CD4-positive, alpha-beta memory T cell (primary cell): ENCODE measurements at regions not wholly inside any gene's neighbourhood (a gene's known extent, or its start where the extent isn't known, plus 50 kb on each side); places are given as distances from the start of the nearest gene placed in this dataset.

Experiments
- CTCF ChIA-PET: fragments of 350-600 bp; sonication (Branson Sonifier 250); formaldehyde crosslinking; loops from one replicate; lab custom pipeline; 2021; ENCODE audit warnings: inconsistent platforms; ENCODE audit not compliant: partially characterized antibody; lab: Charles Lee
- POLR2A ChIA-PET: fragments of 350-600 bp; sonication (Branson Sonifier 250); formaldehyde crosslinking; loops from one replicate; lab custom pipeline; 2021; ENCODE audit not compliant: partially characterized antibody; lab: Charles Lee
- DNase-seq, 5 donors: peaks; one replicate each; pipeline versions ENCODE4 v3.0.0 to v3.0.0-alpha.2; 2020 to 2022; ENCODE audit warnings: mixed read lengths in 1 of 5
- H3K27ac ChIP-seq: one replicate; pipeline ENCODE4 v1.7.0; 2013; ENCODE audit warnings: low read depth, low read length
- H3K27me3 ChIP-seq: 2 replicates; pipeline ENCODE4 v1.7.0; 2013; ENCODE audit warnings: mild to moderate bottlenecking, low read length, moderate library complexity; ENCODE audit not compliant: insufficient read depth
- H3K36me3 ChIP-seq: 2 replicates; pipeline ENCODE4 v1.7.0; 2013; ENCODE audit warnings: mild to moderate bottlenecking, low read length, moderate library complexity; ENCODE audit not compliant: insufficient read depth
- H3K4me1 ChIP-seq: 2 replicates; pipeline ENCODE4 v1.7.0; 2013; ENCODE audit warnings: mild to moderate bottlenecking, low read length, moderate library complexity; ENCODE audit not compliant: insufficient read depth
- H3K4me3 ChIP-seq, 2 donors: one replicate each; pipeline ENCODE4 v1.7.0; 2013; ENCODE audit warnings: low read length in 2 of 2, mild to moderate bottlenecking in 1 of 2
- H3K9me3 ChIP-seq, 2 donors: one replicate each; pipeline ENCODE4 v1.7.0; 2013; ENCODE audit warnings: low read length in 2 of 2, control low read depth in 1 of 2; ENCODE audit not compliant: control insufficient read depth in 1 of 2
- H3K27ac Mint-ChIP-seq, 7 donors: one replicate each; pipeline ENCODE4 v1.8.0; 2020 to 2021; ENCODE audit warnings: mixed read lengths in 7 of 7, mild to moderate bottlenecking in 6 of 7, inconsistent platforms in 3 of 7, moderate library complexity in 3 of 7
- H3K27me3 Mint-ChIP-seq, 2 donors: one replicate each; pipeline ENCODE4 v1.8.0; 2020 to 2021; ENCODE audit warnings: mixed read lengths in 2 of 2
- H3K36me3 Mint-ChIP-seq, 2 donors: one replicate each; pipeline ENCODE4 v1.8.0; 2020 to 2021; ENCODE audit warnings: mixed read lengths in 2 of 2, inconsistent platforms in 1 of 2, mild to moderate bottlenecking in 1 of 2
- H3K4me1 Mint-ChIP-seq, 4 donors: one replicate each; pipeline ENCODE4 v1.8.0; 2020 to 2021; ENCODE audit warnings: mixed read lengths in 4 of 4, mild to moderate bottlenecking in 1 of 4
- H3K4me3 Mint-ChIP-seq, 8 donors: one replicate each; pipeline ENCODE4 v1.8.0; 2020 to 2021; ENCODE audit warnings: mixed read lengths in 8 of 8, mild to moderate bottlenecking in 7 of 8, moderate library complexity in 6 of 8, inconsistent platforms in 3 of 8
- H3K9me3 Mint-ChIP-seq, 8 donors: one replicate each; pipeline ENCODE4 v1.8.0; 2020 to 2021; ENCODE audit warnings: mixed read lengths in 8 of 8, mild to moderate bottlenecking in 5 of 8, inconsistent platforms in 3 of 8, moderate library complexity in 1 of 8
- intact Hi-C: fragments of 100-400 bp; cut with micrococcal nuclease; formaldehyde crosslinking; loops from one replicate; pipeline ENCODE4 v1.15.1; 2023

DNA sequence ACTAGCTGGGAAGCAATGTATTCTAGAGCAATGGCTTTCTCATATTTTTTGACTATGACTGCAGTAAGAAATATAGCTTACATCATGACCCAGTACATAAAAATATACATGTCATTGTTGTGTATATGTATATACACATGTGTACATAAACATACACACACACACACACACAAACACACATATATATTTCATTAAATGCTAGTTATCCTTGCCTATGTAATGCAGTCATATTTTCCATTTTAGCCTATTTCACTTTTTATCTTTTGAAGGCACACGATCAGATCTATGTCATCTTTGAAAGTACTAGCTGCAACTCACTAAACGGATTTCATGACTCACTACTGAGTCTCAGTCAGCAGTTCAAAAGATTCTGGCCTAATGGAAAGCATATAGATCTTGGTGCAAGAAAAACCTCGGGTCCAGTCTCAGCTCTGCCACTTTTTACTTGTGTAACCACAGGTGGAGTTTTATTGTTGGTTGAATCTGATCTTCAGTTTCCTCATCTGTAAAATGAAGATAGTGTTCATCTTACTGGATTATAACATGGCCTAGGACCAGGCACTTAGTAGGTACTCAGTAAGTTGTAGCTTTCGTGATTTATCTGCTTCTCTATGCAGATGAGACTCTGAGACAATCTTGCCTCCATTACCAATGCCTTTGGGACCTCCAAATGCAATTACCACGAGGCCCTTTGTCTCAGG is 325.6 kb downstream of the RRAGC start:
- Histone ChIP-seq H3K27ac (no peak overlapping the region), H3K27me3 (no peaks in the 10 kb centered on the region), H3K4me3 (no peak overlapping the region), H3K36me3 (no peaks in the 10 kb centered on the region), H3K9me3 (no peaks in the 10 kb centered on the region), H3K4me1 (no peaks in the 10 kb centered on the region)
- Mint-ChIP-seq H3K4me1 (peaks cover 0 to 2% (median 0%) of the 10 kb centered on the region in 4 donors), H3K4me3 (no peak overlapping the region), H3K27ac (no peak overlapping the region), H3K27me3 (peaks cover 10 to 12% of the 10 kb centered on the region in 2 donors), H3K36me3 (no peaks in the 10 kb centered on the region), H3K9me3 (no peaks in the 10 kb centered on the region)
- ChIA-PET POLR2A (no interaction called here), CTCF (no interaction called here)
- intact Hi-C loops: no loop called here
- DNase-seq: no peak

DNA sequence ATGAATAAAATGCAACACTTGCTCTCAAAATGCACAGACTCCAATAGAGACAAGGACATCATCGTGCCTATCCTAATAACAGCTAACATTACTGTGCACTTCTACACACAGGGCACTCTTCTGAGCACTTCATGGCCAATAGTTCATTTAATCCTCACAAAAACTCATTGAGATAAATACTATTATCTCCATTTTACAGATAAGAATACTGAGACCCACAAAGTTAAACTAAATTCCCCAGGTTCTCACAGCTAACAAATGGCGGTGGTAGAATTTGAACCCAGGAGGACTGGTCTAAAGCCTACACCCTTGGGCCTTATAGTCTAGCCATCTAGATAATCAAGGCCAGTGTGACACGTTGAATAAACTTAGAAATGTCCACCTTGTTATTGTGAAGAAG is 328.6 kb downstream of the RRAGC start:
- H3K27me3 Mint-ChIP-seq: peaks cover 2 to 6% of the 10 kb centered on the region in 2 donors
- ChIA-PET CTCF (no interaction called here), POLR2A (no interaction called here)
- no peaks in the 10 kb centered on the region for H3K36me3 ChIP-seq
- H3K4me1 ChIP-seq: peaks cover 8% of the 10 kb centered on the region
- intact Hi-C loops: no loop called here
- no peaks in the 10 kb centered on the region for H3K9me3 Mint-ChIP-seq
- no peak overlapping the region for H3K4me3 Mint-ChIP-seq
- H3K36me3 Mint-ChIP-seq: no peaks in the 10 kb centered on the region
- no peaks in the 10 kb centered on the region for H3K9me3 ChIP-seq
- no peak overlapping the region for H3K27ac ChIP-seq
- peaks cover 9 to 12% (median 10%) of the 10 kb centered on the region in 4 donors for H3K4me1 Mint-ChIP-seq
- no peak for DNase-seq
- H3K27ac Mint-ChIP-seq: no peak overlapping the region
- no peaks in the 10 kb centered on the region for H3K27me3 ChIP-seq
- no peak overlapping the region for H3K4me3 ChIP-seq

DNA sequence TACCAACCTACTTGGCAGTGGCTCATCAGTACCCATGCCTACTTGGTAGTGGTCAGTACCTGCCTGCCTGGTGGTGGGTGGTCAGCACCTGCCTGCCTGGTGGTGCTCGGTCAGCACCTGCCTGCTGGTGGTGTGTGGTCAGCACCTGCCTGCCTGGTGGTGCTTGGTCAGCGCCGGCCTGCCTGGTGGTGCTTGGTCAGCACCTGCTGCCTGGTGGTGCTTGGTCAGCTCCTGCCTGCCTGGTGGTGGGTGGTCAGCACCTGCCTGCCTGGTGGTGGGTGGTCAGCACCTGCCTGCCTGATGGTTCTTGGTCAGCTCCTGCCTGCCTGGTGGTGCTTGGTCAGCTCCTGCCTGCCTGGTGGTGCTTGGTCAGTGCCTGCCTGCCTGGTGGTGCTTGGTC is 329.6 kb downstream of the RRAGC start:
- ChIA-PET POLR2A (interaction anchor here (0.7 kb wide), 1 partner anchor 934 kb away, joined by 3 read pairs; no protein-coding TSS in a partner anchor), CTCF (no interaction called here)
- Histone ChIP-seq H3K9me3 (no peaks in the 10 kb centered on the region), H3K4me1 (peaks cover 8% of the 10 kb centered on the region), H3K27me3 (no peaks in the 10 kb centered on the region), H3K4me3 (no peak overlapping the region), H3K36me3 (no peaks in the 10 kb centered on the region), H3K27ac (no peak overlapping the region)
- no peak for DNase-seq
- Mint-ChIP-seq H3K4me1 (peaks cover 9 to 12% (median 10%) of the 10 kb centered on the region in 4 donors), H3K27me3 (peaks cover 2 to 6% of the 10 kb centered on the region in 2 donors), H3K27ac (no peak overlapping the region), H3K36me3 (no peaks in the 10 kb centered on the region), H3K9me3 (no peaks in the 10 kb centered on the region), H3K4me3 (no peak overlapping the region)
- intact Hi-C loops: no loop called here

DNA sequence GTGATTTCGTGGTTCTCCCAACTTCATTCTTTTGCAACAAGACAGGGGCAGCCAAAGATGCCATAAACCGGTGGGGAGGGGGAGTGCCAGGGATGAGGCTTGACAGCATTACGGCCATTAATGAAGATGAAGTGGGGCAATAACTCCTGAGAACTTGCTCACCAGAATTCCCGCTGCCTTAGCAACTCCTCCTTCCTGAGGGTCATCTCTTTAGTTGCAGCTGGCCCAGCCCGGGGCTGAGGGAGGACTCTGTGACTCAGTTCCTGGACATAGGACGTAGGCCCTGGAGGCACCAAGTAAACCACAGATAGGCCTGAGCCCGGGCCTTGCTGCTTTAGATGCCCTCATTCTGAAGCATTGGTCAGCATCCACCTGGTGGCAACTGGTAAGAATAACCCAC is 330.2 kb downstream of the RRAGC start:
- no peaks in the 10 kb centered on the region for H3K36me3 ChIP-seq
- Mint-ChIP-seq H3K9me3 (no peaks in the 10 kb centered on the region), H3K4me3 (no peak overlapping the region), H3K4me1 (peaks cover 9 to 12% (median 10%) of the 10 kb centered on the region in 4 donors), H3K27ac (no peak overlapping the region), H3K36me3 (no peaks in the 10 kb centered on the region), H3K27me3 (peaks cover 2 to 3% of the 10 kb centered on the region in 2 donors)
- peaks cover 8% of the 10 kb centered on the region for H3K4me1 ChIP-seq
- no peaks in the 10 kb centered on the region for H3K27me3 ChIP-seq
- no peak overlapping the region for H3K4me3 ChIP-seq
- CTCF ChIA-PET: no interaction called here
- no peak for DNase-seq
- intact Hi-C loops: no loop called here
- H3K27ac ChIP-seq: no peak overlapping the region
- no peaks in the 10 kb centered on the region for H3K9me3 ChIP-seq
- POLR2A ChIA-PET: interaction anchor here (0.7 kb wide), 1 partner anchor 933 kb away, joined by 3 read pairs; no protein-coding TSS in a partner anchor

DNA sequence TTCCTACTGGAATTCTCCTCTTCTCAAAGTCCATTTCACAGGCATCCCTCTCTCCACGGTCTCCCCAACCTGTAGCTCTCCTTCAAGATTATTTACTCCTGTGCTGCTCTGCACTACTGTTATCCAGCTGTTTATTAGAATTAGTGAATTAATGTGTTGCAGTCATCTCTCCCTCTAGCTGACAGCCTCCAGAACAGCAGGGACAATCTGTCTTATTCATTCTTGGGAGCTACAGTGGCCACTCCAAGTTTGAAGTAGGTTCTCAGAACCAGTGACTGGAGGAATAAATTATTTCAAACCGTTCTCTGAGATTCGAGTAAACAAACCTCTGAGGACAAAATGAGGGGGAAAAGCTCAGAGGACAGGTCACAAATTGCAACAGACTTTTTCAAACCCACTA is 330.9 kb downstream of the RRAGC start:
- POLR2A ChIA-PET: no interaction called here
- H3K27ac ChIP-seq: no peak overlapping the region
- peaks cover 3 to 4% of the 10 kb centered on the region in 2 donors for H3K27me3 Mint-ChIP-seq
- no peaks in the 10 kb centered on the region for H3K9me3 ChIP-seq
- peaks cover 7 to 12% (median 10%) of the 10 kb centered on the region in 4 donors for H3K4me1 Mint-ChIP-seq
- intact Hi-C loops: no loop called here
- H3K4me3 ChIP-seq: no peak overlapping the region
- H3K27me3 ChIP-seq: no peaks in the 10 kb centered on the region
- H3K27ac Mint-ChIP-seq: peak overlapping the region in 1 of 7 donors; percentile 68
- no peaks in the 10 kb centered on the region for H3K9me3 Mint-ChIP-seq
- peaks cover 8% of the 10 kb centered on the region for H3K4me1 ChIP-seq
- no peaks in the 10 kb centered on the region for H3K36me3 ChIP-seq
- H3K36me3 Mint-ChIP-seq: no peaks in the 10 kb centered on the region
- DNase-seq: no peak
- H3K4me3 Mint-ChIP-seq: no peak overlapping the region
- CTCF ChIA-PET: no interaction called here

DNA sequence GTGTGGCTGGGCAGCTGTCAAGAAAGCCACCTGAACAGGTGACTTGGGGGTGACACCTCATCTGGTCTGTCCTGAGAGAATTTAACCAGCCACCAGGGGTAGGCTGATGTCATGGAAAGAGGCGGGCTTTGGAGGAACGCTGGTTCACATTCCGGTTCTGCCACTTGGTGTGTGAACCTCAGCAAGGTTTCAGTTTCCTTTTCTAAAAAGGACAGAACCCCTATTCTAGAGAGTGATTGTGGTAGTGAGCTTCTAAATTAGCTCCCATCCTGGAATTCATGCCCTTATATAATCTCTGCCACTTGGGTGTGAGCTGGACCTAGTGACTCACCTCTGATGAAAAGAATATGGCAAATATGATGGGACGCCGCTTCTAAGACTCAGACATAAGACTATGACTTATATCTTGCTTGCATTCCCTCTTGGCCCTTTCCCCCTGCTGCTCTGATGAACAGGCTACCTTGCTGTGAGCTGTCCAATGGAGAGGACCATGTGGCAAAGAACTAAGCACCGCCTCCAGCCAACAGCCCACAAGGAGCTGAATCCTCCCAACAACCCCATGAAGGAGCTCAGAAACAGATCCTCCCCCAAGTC is 332.1 kb downstream of the RRAGC start:
- peak overlapping the region in 5 of 7 donors; percentile 36 to 84 (median 53) for H3K27ac Mint-ChIP-seq
- H3K4me3 Mint-ChIP-seq: peak overlapping the region in 7 of 8 donors; percentile 40 to 85 (median 76)
- H3K4me1 Mint-ChIP-seq: peaks cover 7 to 12% (median 10%) of the 10 kb centered on the region in 4 donors
- H3K9me3 Mint-ChIP-seq: peaks cover 0 to 1% (median 0%) of the 10 kb centered on the region in 8 donors
- Histone ChIP-seq H3K36me3 (no peaks in the 10 kb centered on the region), H3K4me1 (peaks cover 8% of the 10 kb centered on the region), H3K4me3 (no peak overlapping the region), H3K9me3 (no peaks in the 10 kb centered on the region), H3K27ac (no peak overlapping the region), H3K27me3 (no peaks in the 10 kb centered on the region)
- peaks cover 6 to 8% of the 10 kb centered on the region in 2 donors for H3K27me3 Mint-ChIP-seq
- POLR2A ChIA-PET: no interaction called here
- CTCF ChIA-PET: no interaction called here
- peak; percentile 23 to 74 (median 37) for DNase-seq
- H3K36me3 Mint-ChIP-seq: no peaks in the 10 kb centered on the region
- intact Hi-C loops: no loop called here

DNA sequence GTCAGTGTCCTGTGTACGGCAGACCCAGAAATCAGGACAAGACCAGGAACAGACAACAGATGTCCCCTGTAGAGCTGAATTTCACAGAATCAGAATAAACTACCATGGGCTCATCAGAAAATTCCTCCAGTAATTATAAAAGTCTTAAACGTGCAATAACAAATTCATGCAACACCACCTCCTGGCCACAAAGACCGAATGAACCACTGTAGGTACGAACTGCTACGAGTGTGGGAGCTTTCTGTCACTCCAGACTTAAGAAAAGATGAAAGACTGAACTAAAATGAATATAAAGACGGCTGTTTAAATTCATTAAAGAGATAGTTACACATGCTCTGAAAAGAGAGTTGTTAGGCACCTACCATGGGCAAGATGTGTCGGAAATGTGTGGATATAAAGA is 333.5 kb downstream of the RRAGC start:
- intact Hi-C loops: no loop called here
- Histone ChIP-seq H3K4me1 (peaks cover 8% of the 10 kb centered on the region), H3K27me3 (no peaks in the 10 kb centered on the region), H3K9me3 (no peaks in the 10 kb centered on the region), H3K36me3 (no peaks in the 10 kb centered on the region), H3K27ac (no peak overlapping the region), H3K4me3 (no peak overlapping the region)
- Mint-ChIP-seq H3K9me3 (peaks cover 0 to 1% (median 0%) of the 10 kb centered on the region in 8 donors), H3K27me3 (peaks cover 6 to 13% of the 10 kb centered on the region in 2 donors), H3K27ac (no peak overlapping the region), H3K36me3 (no peaks in the 10 kb centered on the region), H3K4me1 (peaks cover 7 to 12% (median 10%) of the 10 kb centered on the region in 4 donors), H3K4me3 (peak overlapping the region in 3 of 8 donors; percentile 3 to 8 (median 6))
- ChIA-PET CTCF (interaction anchor here (0.8 to 1.5 kb wide), 3 partner anchors 21 to 35 kb away, joined by 3 to 4 read pairs (median 3); no protein-coding TSS in a partner anchor), POLR2A (no interaction called here)
- no peak for DNase-seq
